ENCODE measurements at regions not wholly inside any gene's neighbourhood (a gene's known extent, or its start where the extent isn't known, plus 50 kb on each side); places are given as distances from the start of the nearest gene placed in this dataset.

DNA sequence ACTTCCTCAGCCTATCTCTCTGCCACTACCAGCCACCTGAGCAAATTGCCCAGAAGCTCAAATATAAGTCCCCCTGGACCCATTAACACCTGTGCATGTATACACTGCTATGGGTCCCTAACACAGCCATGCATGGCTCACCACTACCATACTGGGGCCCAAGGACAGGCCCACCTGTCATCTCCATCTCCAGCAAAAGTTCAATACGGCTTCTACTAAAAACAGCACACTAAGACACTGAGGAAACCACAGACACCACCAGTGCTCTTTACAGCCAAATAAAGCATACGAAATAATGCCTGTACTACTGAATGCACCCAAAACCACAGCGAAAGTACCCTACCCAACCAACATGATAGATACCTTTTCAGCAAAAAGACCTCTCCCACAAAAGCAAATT lies 85.6 kb upstream of the GHR start:
- Histone ChIP-seq H3K79me1 (ENCODE audit: insufficient read depth, low read depth, low read length, poor library complexity, severe bottlenecking) (no peaks in the 10 kb centered on the region), H3K4me1 (ENCODE audit: insufficient read depth, low read length) (no peaks in the 10 kb centered on the region), H2AFZ (ENCODE audit: low read length) (no peak overlapping the region), H3K9me3 (ENCODE audit: control insufficient read depth, low read depth, low read length) (peaks cover 9% of the 10 kb centered on the region), H3K14ac (ENCODE audit: insufficient read depth, low read length) (no peak overlapping the region), H2BK5ac (ENCODE audit: insufficient read length, low read length) (no peak overlapping the region), H3K23ac (ENCODE audit: insufficient read length, low read depth, low read length) (no peak overlapping the region), H3K79me2 (ENCODE audit: insufficient read depth, low read length) (no peaks in the 10 kb centered on the region), H3K4ac (ENCODE audit: low read depth, low read length) (no peak overlapping the region), H3K27ac (ENCODE audit: insufficient read length, low read depth, low read length) (no peak overlapping the region), H3T11ph (ENCODE audit: low read length) (no peak overlapping the region), H3K4me2 (ENCODE audit: insufficient read depth, insufficient read length, low read length) (no peak overlapping the region), H3K27me3 (ENCODE audit: insufficient read depth, low read length) (no peaks in the 10 kb centered on the region), H3K18ac (ENCODE audit: insufficient read length, low read depth, low read length) (no peak overlapping the region), H4K8ac (replicated peaks; ENCODE audit: insufficient read length, low read depth, low read length) (no peak overlapping the region), H2BK20ac (ENCODE audit: low read depth, low read length, poor library complexity, severe bottlenecking) (no peak overlapping the region), H2AK5ac (ENCODE audit: insufficient read length, low read length) (no peak overlapping the region), H3K56ac (ENCODE audit: insufficient read length, low read depth, low read length) (no peak overlapping the region), H3K23me2 (ENCODE audit: insufficient read length, low read depth, low read length, poor library complexity, severe bottlenecking) (no peaks in the 10 kb centered on the region), H3K9ac (ENCODE audit: extremely low read depth, insufficient read length, low read length) (no peak overlapping the region), H4K20me1 (ENCODE audit: control insufficient read depth, insufficient read depth, insufficient read length) (no peaks in the 10 kb centered on the region), H2BK12ac (ENCODE audit: insufficient read length, low read depth, low read length) (no peak overlapping the region), H2BK120ac (ENCODE audit: low read depth, low read length, poor library complexity, severe bottlenecking) (no peak overlapping the region), H4K5ac (ENCODE audit: insufficient read length, low read depth, low read length) (no peak overlapping the region), H2BK15ac (ENCODE audit: low read depth, low read length) (no peak overlapping the region), H4K91ac (ENCODE audit: insufficient read length, low read depth, low read length) (no peak overlapping the region)
- no CpG with 5 or more reads among the region's 3 CpGs for WGBS (ENCODE audit: extremely low coverage, insufficient read length, low lambda C conversion rate)
- Mint-ChIP-seq H3K27ac (peak overlapping the region in 1 of 3 experiments; percentile 20; a peak in 2 of 7 replicates), H3K9me3 (peaks cover 32 to 43% of the 10 kb centered on the region in 2 experiments), H3K27me3 (ENCODE audit: low read depth) (no peaks in the 10 kb centered on the region), H3K4me3 (no peak overlapping the region), H3K4me1 (no peaks in the 10 kb centered on the region), H3K36me3 (ENCODE audit: insufficient read depth in 1 of 3, low read depth in 3 of 3) (peaks cover 3 to 30% (median 17%) of the 10 kb centered on the region in 3 experiments)
- DNase-seq: no peak
- TF ChIP-seq, protein P1, sequence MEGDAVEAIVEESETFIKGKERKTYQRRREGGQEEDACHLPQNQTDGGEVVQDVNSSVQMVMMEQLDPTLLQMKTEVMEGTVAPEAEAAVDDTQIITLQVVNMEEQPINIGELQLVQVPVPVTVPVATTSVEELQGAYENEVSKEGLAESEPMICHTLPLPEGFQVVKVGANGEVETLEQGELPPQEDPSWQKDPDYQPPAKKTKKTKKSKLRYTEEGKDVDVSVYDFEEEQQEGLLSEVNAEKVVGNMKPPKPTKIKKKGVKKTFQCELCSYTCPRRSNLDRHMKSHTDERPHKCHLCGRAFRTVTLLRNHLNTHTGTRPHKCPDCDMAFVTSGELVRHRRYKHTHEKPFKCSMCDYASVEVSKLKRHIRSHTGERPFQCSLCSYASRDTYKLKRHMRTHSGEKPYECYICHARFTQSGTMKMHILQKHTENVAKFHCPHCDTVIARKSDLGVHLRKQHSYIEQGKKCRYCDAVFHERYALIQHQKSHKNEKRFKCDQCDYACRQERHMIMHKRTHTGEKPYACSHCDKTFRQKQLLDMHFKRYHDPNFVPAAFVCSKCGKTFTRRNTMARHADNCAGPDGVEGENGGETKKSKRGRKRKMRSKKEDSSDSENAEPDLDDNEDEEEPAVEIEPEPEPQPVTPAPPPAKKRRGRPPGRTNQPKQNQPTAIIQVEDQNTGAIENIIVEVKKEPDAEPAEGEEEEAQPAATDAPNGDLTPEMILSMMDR (conservative IDR thresholded peaks at IDR 0.05): no peak
